GM13977 (cell line): ENCODE measurements at regions not wholly inside any gene's neighbourhood (a gene's known extent, or its start where the extent isn't known, plus 50 kb on each side); places are given as distances from the start of the nearest gene placed in this dataset.

Experiments
- DNase-seq: peaks from one replicate; pipeline ENCODE4 v3.0.0; 2012; ENCODE audit warnings: low spot score
- in situ Hi-C: fragments of 300-500 bp; cut with MboI; formaldehyde crosslinking; loops from one replicate; pipeline ENCODE4 v1.12.0; 2022; ENCODE audit warnings: low sequenced_read_pairs, low pct_unique_long_range_greater_than_20kb, mixed read lengths, inconsistent platforms; ENCODE audit not compliant: unreplicated experiment
- TF ChIP-seq, protein P1 (sequence below): IDR thresholded peaks from 2 replicates; pipeline ENCODE4 v1.5.1; 2012; ENCODE audit warnings: mild to moderate bottlenecking, control low read depth; ENCODE audit not compliant: insufficient read depth; ENCODE audit errors: extremely low read depth, missing control alignments

DNA sequence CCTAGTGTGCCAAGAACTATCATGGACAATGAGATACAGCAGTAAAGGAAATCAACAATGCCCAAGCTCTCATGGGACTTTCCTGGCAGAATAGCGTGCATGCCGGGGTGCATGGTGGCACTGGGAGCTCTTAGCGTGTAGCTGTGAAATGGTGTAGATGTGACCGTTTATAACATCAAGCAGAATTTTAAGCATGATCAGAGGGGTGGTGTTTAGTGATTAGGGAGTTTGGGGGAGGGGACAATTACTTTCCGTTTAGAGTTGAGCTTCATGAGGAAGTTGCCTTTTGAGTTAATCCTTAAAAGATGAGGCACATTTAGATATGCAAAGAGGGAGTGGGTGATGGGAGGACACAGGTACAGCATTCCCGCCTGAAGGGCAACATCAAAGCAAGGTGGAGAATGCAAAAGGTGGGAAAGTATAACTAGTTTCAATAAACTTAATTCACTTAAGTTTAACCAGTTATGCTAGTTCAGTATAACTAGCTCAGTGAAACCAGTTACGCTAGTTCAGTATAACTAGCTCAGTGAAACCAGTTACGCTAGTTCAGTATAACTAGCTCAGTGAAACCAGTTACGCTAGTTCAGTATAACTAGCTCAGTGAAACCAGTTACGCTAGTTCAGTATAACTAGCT lies 661.6 kb downstream of the QKI start:
- DNase-seq = no peak
- TF ChIP-seq, protein P1, sequence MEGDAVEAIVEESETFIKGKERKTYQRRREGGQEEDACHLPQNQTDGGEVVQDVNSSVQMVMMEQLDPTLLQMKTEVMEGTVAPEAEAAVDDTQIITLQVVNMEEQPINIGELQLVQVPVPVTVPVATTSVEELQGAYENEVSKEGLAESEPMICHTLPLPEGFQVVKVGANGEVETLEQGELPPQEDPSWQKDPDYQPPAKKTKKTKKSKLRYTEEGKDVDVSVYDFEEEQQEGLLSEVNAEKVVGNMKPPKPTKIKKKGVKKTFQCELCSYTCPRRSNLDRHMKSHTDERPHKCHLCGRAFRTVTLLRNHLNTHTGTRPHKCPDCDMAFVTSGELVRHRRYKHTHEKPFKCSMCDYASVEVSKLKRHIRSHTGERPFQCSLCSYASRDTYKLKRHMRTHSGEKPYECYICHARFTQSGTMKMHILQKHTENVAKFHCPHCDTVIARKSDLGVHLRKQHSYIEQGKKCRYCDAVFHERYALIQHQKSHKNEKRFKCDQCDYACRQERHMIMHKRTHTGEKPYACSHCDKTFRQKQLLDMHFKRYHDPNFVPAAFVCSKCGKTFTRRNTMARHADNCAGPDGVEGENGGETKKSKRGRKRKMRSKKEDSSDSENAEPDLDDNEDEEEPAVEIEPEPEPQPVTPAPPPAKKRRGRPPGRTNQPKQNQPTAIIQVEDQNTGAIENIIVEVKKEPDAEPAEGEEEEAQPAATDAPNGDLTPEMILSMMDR = no peak
- in situ Hi-C loops = no loop called here

- in situ Hi-C loops = no loop called here
- DNase-seq = no peak
- TF ChIP-seq, protein P1 = no peak
Observed at GRCh38 chr6:164072240-164072666, 657.7 kb downstream of the QKI start.

- TF ChIP-seq, protein P1 = no peak
- no peak for DNase-seq
- in situ Hi-C loops = no loop called here
Observed at GRCh38 chr6:164069350-164069990, 655.0 kb downstream of the QKI start.

DNA sequence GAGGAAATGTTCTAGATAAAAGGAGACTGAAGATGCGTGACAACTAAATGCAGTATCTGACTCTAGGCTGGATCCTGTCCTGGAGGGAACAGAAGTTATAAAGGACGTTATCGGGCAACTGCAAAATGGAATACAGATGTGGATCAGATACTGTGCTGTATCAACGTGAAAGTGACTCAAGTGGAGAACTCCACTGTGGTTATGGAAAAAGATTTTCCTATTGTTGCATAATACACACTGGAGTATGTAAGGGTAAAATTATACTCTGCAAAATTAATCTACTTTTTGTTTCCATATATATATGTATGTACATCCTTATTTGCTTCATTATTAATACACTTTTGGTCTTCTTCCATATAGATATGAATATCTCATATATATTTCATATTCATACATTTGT lies 654.0 kb downstream of the QKI start:
- in situ Hi-C loops = no loop called here
- TF ChIP-seq, protein P1 = no peak
- no peak for DNase-seq

DNA sequence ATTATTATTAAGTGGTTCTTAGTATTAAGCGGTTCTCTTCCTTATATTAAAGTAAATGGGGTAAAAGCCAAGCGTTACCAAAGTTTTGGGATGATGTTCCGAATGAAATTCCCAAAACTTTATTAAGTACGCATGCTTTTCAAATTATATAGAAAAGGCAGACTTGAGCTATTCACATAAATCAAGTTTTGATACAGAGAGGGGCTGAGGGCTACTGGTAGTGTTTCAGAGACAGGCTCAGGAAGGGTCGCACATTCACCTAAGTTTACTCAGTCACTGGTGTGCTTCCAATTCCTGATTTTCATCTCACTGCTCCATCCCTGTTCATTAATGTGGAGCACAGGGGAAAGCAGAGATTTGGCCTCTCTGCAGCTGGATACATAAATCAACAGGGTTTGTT lies 652.2 kb downstream of the QKI start:
- DNase-seq = no peak
- TF ChIP-seq, protein P1 = no peak
- in situ Hi-C loops = no loop called here

DNA sequence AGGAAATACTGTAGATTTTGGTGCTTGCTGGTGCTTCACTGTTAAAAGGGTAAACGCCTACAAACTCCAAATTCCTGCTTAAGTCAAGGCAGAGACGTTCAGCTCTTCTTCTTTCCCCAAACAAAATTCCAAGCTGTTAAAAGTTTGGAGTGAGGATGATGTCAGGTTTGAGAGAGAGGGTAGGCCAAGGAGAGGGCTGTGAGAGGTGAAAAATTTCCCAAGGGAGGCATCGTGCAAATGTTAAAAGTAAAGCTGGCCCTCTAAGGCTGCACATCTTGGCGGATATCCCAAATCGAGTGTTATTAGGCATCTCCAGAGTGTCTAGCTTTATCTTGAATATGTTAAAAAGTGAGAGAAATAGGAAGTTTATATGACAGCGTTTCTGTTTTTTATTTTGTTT lies 651.8 kb downstream of the QKI start:
- in situ Hi-C loops = no loop called here
- DNase-seq = no peak
- TF ChIP-seq, protein P1 = no peak

DNA sequence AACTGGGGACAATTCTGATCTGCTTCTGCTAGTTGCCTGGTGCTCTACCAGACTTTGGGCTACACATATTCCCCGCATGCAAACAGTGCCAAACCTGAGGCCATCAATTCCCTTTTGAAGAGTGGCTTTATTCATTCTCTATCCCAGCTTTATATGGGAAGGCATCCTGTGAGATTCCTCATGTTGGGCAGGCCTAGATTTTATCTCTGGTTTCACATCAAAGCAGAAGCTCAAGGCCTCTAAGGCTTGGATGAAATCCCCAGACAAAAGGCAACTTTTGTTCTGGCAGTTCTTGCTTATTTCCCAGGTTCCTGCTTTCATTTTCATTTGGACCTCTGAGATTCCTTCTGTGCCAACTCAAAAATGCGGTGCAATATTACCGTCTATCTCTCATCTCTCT lies 648.8 kb downstream of the QKI start:
- TF ChIP-seq, protein P1 = no peak
- in situ Hi-C loops = no loop called here
- no peak for DNase-seq
